Left ventricle myocardium inferior (tissue), 1 donor: ENCODE measurements at regions not wholly inside any gene's neighbourhood (a gene's known extent, or its start where the extent isn't known, plus 50 kb on each side); places are given as distances from the start of the nearest gene placed in this dataset.
"Not testable (repeated sequence)": the region's sequence is repeated elsewhere in the genome, so short reads cannot be mapped to it uniquely, and the experiment has no call there.

ENCODE experiments used
- DNase-seq: peaks from one replicate; pipeline ENCODE4 v3.0.0-alpha.2; 2020
- H3K27ac ChIP-seq: fragments of 200-600 bp; replicated peaks from 2 replicates; pipeline ENCODE4 v1.8.0; 2021
- H3K27me3 ChIP-seq: fragments of 200-600 bp; 2 replicates; pipeline ENCODE4 v1.8.0; 2021; ENCODE audit warnings: low read depth
- H3K36me3 ChIP-seq: fragments of 200-600 bp; 2 replicates; pipeline ENCODE4 v1.8.0; 2021
- H3K4me1 ChIP-seq: fragments of 200-600 bp; 2 replicates; pipeline ENCODE4 v1.8.0; 2021
- H3K4me3 ChIP-seq: fragments of 200-600 bp; 2 replicates; pipeline ENCODE4 v1.8.0; 2021; ENCODE audit warnings: mild to moderate bottlenecking, moderate library complexity
- H3K9me3 ChIP-seq: fragments of 200-600 bp; replicated peaks from 2 replicates; pipeline ENCODE4 v1.8.0; 2021
- CTCF ChIP-seq: fragments of 200-600 bp; IDR thresholded peaks from 2 replicates; pipeline ENCODE4 v1.8.0; 2021; ENCODE audit warnings: antibody characterized with exemption, mild to moderate bottlenecking, borderline replicate concordance
- intact Hi-C: fragments of 100-400 bp; cut with micrococcal nuclease; formaldehyde crosslinking; loops from one replicate; pipeline ENCODE4 v1.11.0; 2022
- donor health status: DM: no; HTN: yes; CAD: no; lungs with severe emphysema.

- Histone ChIP-seq H3K9me3 (peaks cover 34% of the 10 kb centered on the region), H3K27me3 (peaks cover 11% of the 10 kb centered on the region), H3K4me3 (no peak overlapping the region), H3K27ac (no peak overlapping the region), H3K36me3 (no peaks in the 10 kb centered on the region), H3K4me1 (no peaks in the 10 kb centered on the region)
- TF ChIP-seq CTCF, result no peak
- DNase-seq, result no peak
- intact Hi-C loops, result no loop called here
These were observed 67.0 kb downstream of the ZNF467 start for GRCh38 chr7:149706398-149706797.

- Histone ChIP-seq H3K36me3 (no peaks in the 10 kb centered on the region), H3K27me3 (peaks cover 11% of the 10 kb centered on the region), H3K27ac (no peak overlapping the region), H3K4me3 (no peak overlapping the region), H3K4me1 (no peaks in the 10 kb centered on the region), H3K9me3 (peaks cover 24% of the 10 kb centered on the region)
- intact Hi-C loops, result no loop called here
- DNase-seq, result no peak
- TF ChIP-seq CTCF, result no peak
These were observed 68.9 kb downstream of the ZNF467 start for GRCh38 chr7:149704507-149704906.

- no peak for DNase-seq
- no peak for TF ChIP-seq CTCF
These were observed 70.2 kb downstream of the ZNF467 start for GRCh38 chr7:149703044-149703650.

GRCh38 chr7:149701495-149702240 is 71.7 kb downstream of the ZNF467 start:
- Histone ChIP-seq H3K9me3 (peaks cover 36% of the 10 kb centered on the region), H3K27me3 (peaks cover 8% of the 10 kb centered on the region), H3K4me3 (no peak overlapping the region), H3K4me1 (no peaks in the 10 kb centered on the region), H3K36me3 (no peaks in the 10 kb centered on the region), H3K27ac (no peak overlapping the region)
- DNase-seq, result no peak
- intact Hi-C loops, result no loop called here
- TF ChIP-seq CTCF, result no peak

More at GRCh38 chr7:149703044-149703650, 70.2 kb downstream of the ZNF467 start:
- no peaks in the 10 kb centered on the region for H3K36me3 ChIP-seq
- no peak overlapping the region for H3K27ac ChIP-seq
- no peak overlapping the region for H3K4me3 ChIP-seq
- no peaks in the 10 kb centered on the region for H3K4me1 ChIP-seq
- H3K27me3 ChIP-seq, result peaks cover 11% of the 10 kb centered on the region
- H3K9me3 ChIP-seq, result peaks cover 22% of the 10 kb centered on the region
- intact Hi-C loops, result no loop called here

GRCh38 chr7:149697767-149698166 is 75.6 kb downstream of the ZNF467 start:
- intact Hi-C loops, H3K4me3 ChIP-seq, H3K36me3 ChIP-seq, H3K4me1 ChIP-seq, H3K27ac ChIP-seq, DNase-seq: not testable (repeated sequence)
- peaks cover 28% of the 10 kb centered on the region for H3K27me3 ChIP-seq
- H3K9me3 ChIP-seq, result peaks cover 36% of the 10 kb centered on the region

- no peak overlapping the region for H3K4me3 ChIP-seq
- no peak for TF ChIP-seq CTCF
- intact Hi-C loops, result no loop called here
These were observed 77.1 kb downstream of the ZNF467 start for GRCh38 chr7:149696280-149696679.

More at GRCh38 chr7:149696280-149696679, 77.1 kb downstream of the ZNF467 start:
- H3K9me3 ChIP-seq, result peaks cover 32% of the 10 kb centered on the region
- H3K27ac ChIP-seq, result no peak overlapping the region
- DNase-seq, result no peak
- H3K4me1 ChIP-seq, result peaks cover 4% of the 10 kb centered on the region
- H3K27me3 ChIP-seq, result peaks cover 42% of the 10 kb centered on the region
- no peaks in the 10 kb centered on the region for H3K36me3 ChIP-seq
